ENCODE measurements at regions not wholly inside any gene's neighbourhood (a gene's known extent, or its start where the extent isn't known, plus 50 kb on each side); places are given as distances from the start of the nearest gene placed in this dataset.
"Not testable (repeated sequence)": the region's sequence is repeated elsewhere in the genome, so short reads cannot be mapped to it uniquely, and the experiment has no call there.

GRCh38 chr13:42381165-42381425 is 109.1 kb downstream of the AKAP11 start:
- no peak for DNase-seq (ENCODE audit: insufficient read length, low spot score)
- TF ChIP-seq CTCF (IDR thresholded peaks at IDR 0.05; ENCODE audit: insufficient read depth, missing control alignments) = no peak
- FAIRE-seq = no peak

DNA sequence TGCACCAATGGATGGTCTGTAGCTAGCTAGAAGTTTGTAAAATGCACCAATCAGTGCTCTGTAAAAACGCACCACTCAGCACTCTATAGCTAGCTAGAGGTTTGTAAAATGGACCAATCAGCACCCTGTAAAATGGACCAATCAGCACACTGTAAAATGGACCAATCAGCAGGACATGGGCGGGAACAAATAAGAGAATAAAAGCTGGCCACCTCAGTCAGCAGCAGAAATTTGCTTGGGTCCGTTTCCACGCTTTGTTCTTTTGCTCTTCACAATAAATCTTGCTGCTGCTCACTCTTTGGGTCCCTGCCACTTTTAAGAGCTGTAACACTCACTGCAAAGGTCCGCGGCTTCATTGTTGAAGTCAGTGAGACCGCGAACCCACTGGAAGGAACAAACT is 109.5 kb downstream of the AKAP11 start:
- DNase-seq (ENCODE audit: insufficient read length, low spot score); FAIRE-seq: not testable (repeated sequence)

- DNase-seq (ENCODE audit: insufficient read length, low spot score) (no peak), FAIRE-seq (no peak)
- TF ChIP-seq CTCF (IDR thresholded peaks at IDR 0.05; ENCODE audit: insufficient read depth, missing control alignments) = no peak
Measured at GRCh38 chr13:42383025-42383424, 111.1 kb downstream of the AKAP11 start.

GRCh38 chr13:42384265-42384664 is 112.3 kb downstream of the AKAP11 start:
- DNase-seq (ENCODE audit: insufficient read length, low spot score) (no peak), FAIRE-seq (no peak)
- TF ChIP-seq CTCF (IDR thresholded peaks at IDR 0.05; ENCODE audit: insufficient read depth, missing control alignments) = no peak

GRCh38 chr13:42388326-42388725 is 116.4 kb downstream of the AKAP11 start:
- no peak for DNase-seq (ENCODE audit: insufficient read length, low spot score)
- no peak for TF ChIP-seq CTCF (IDR thresholded peaks at IDR 0.05; ENCODE audit: insufficient read depth, missing control alignments)
- FAIRE-seq = no peak

DNA sequence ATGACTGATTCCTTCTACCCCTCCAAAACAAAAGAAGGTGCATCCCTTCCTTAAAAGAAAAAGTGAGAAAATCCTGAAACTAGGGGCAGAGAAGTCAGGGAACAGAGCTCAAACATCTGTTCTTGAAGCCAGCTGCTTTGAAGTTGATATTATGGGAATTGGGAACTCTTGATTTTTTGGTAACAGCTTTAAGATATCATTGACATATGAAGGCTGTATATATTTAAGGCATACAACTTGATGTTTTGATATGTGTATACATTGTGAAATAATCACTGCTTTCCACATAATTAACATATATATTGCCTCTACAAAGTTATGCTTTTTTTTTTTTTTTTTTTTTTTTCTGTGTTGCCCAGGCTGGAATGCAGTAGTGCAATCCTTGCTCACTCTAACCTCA is 117.1 kb downstream of the AKAP11 start:
- no peak for TF ChIP-seq CTCF (IDR thresholded peaks at IDR 0.05; ENCODE audit: insufficient read depth, missing control alignments)
- DNase-seq (ENCODE audit: insufficient read length, low spot score) (no peak), FAIRE-seq (no peak)

GRCh38 chr13:42392180-42392579 is 120.2 kb downstream of the AKAP11 start:
- DNase-seq (ENCODE audit: insufficient read length, low spot score) (no peak), FAIRE-seq (no peak)
- no peak for TF ChIP-seq CTCF (IDR thresholded peaks at IDR 0.05; ENCODE audit: insufficient read depth, missing control alignments)

Data from D721Med (cell line).